ENCODE measurements at regions not wholly inside any gene's neighbourhood (a gene's known extent, or its start where the extent isn't known, plus 50 kb on each side); places are given as distances from the start of the nearest gene placed in this dataset.

- DNase-seq (no peak), ATAC-seq (ENCODE audit: low read depth) (no peak)
- ChIA-PET CTCF (no interaction called here), POLR2A (no interaction called here)
- Mint-ChIP-seq H3K27me3 (no peaks in the 10 kb centered on the region), H3K36me3 (ENCODE audit: low read depth) (no peaks in the 10 kb centered on the region), H3K27ac (no peak overlapping the region), H3K4me1 (no peaks in the 10 kb centered on the region), H3K4me3 (no peak overlapping the region), H3K9me3 (no peaks in the 10 kb centered on the region)
- TF ChIP-seq CTCF (IDR thresholded peaks at IDR 0.05) = no peak
- intact Hi-C loops (cut with micrococcal nuclease) = no loop called here
These were observed 298.8 kb downstream of the SRBD1 start for GRCh38 chr2:45312275-45312674.

GRCh38 chr2:45311559-45311958 lies 299.5 kb downstream of the SRBD1 start:
- intact Hi-C loops (cut with micrococcal nuclease) = no loop called here
- Mint-ChIP-seq H3K36me3 (ENCODE audit: low read depth) (no peaks in the 10 kb centered on the region), H3K27ac (no peak overlapping the region), H3K4me3 (no peak overlapping the region), H3K27me3 (no peaks in the 10 kb centered on the region), H3K4me1 (no peaks in the 10 kb centered on the region), H3K9me3 (no peaks in the 10 kb centered on the region)
- DNase-seq = no peak
- ATAC-seq (ENCODE audit: low read depth) = no peak
- TF ChIP-seq CTCF (IDR thresholded peaks at IDR 0.05) = no peak
- CTCF ChIA-PET = no interaction called here
- POLR2A ChIA-PET = no interaction called here

GRCh38 chr2:45307147-45307546 lies 297.9 kb upstream of the SIX2 start:
- Mint-ChIP-seq H3K4me3 (no peak overlapping the region), H3K36me3 (ENCODE audit: low read depth) (no peaks in the 10 kb centered on the region), H3K27ac (no peak overlapping the region), H3K27me3 (peaks cover 13% of the 10 kb centered on the region), H3K9me3 (no peaks in the 10 kb centered on the region), H3K4me1 (no peaks in the 10 kb centered on the region)
- intact Hi-C loops (cut with micrococcal nuclease) = no loop called here
- ATAC-seq (ENCODE audit: low read depth) (no peak), DNase-seq (no peak)
- POLR2A ChIA-PET = no interaction called here
- CTCF ChIA-PET = no interaction called here
- TF ChIP-seq CTCF (IDR thresholded peaks at IDR 0.05) = no peak

GRCh38 chr2:45305599-45305998 lies 296.3 kb upstream of the SIX2 start:
- ChIA-PET POLR2A (no interaction called here), CTCF (no interaction called here)
- Mint-ChIP-seq H3K27ac (no peak overlapping the region), H3K4me1 (no peaks in the 10 kb centered on the region), H3K27me3 (peaks cover 18% of the 10 kb centered on the region), H3K36me3 (ENCODE audit: low read depth) (no peaks in the 10 kb centered on the region), H3K4me3 (no peak overlapping the region), H3K9me3 (no peaks in the 10 kb centered on the region)
- TF ChIP-seq CTCF (IDR thresholded peaks at IDR 0.05) = no peak
- intact Hi-C loops (cut with micrococcal nuclease) = no loop called here
- DNase-seq (no peak), ATAC-seq (ENCODE audit: low read depth) (no peak)

GRCh38 chr2:45303417-45304202 lies 294.4 kb upstream of the SIX2 start:
- intact Hi-C loops (cut with micrococcal nuclease) = no loop called here
- POLR2A ChIA-PET = no interaction called here
- peaks cover 18% of the 10 kb centered on the region for H3K27me3 Mint-ChIP-seq
- H3K4me1 Mint-ChIP-seq = no peaks in the 10 kb centered on the region
- no peaks in the 10 kb centered on the region for H3K36me3 Mint-ChIP-seq (ENCODE audit: low read depth)
- no peak overlapping the region for H3K4me3 Mint-ChIP-seq
- CTCF ChIA-PET = no interaction called here
- no peak for TF ChIP-seq CTCF (IDR thresholded peaks at IDR 0.05)
- H3K27ac Mint-ChIP-seq = no peak overlapping the region
- DNase-seq = no peak
- no peaks in the 10 kb centered on the region for H3K9me3 Mint-ChIP-seq
- no peak for ATAC-seq (ENCODE audit: low read depth)
